ENCODE measurements at regions not wholly inside any gene's neighbourhood (a gene's known extent, or its start where the extent isn't known, plus 50 kb on each side); places are given as distances from the start of the nearest gene placed in this dataset.

- Histone ChIP-seq H3K36me3 (replicated peaks; ENCODE audit: insufficient read depth, low read length) (no peaks in the 10 kb centered on the region), H3K27ac (ENCODE audit: low read length) (no peak overlapping the region), H3K4me3 (ENCODE audit: low read length) (no peak overlapping the region), H3K79me2 (ENCODE audit: low read length) (no peaks in the 10 kb centered on the region), H3K27me3 (replicated peaks; ENCODE audit: insufficient read depth, low read length) (no peaks in the 10 kb centered on the region), H3K9me3 (replicated peaks; ENCODE audit: insufficient read depth, low read length) (no peaks in the 10 kb centered on the region), H3K9ac (ENCODE audit: low read length) (no peak overlapping the region), H4K20me1 (ENCODE audit: insufficient read depth, low read length) (no peaks in the 10 kb centered on the region), H2AFZ (ENCODE audit: low read length) (no peak overlapping the region), H3F3A (ENCODE audit: insufficient read depth, low read length) (no peaks in the 10 kb centered on the region), H3K4me1 (ENCODE audit: low read length) (no peaks in the 10 kb centered on the region), H3K4me2 (ENCODE audit: low read depth, low read length) (no peak overlapping the region), H3K9me2 (replicated peaks; ENCODE audit: insufficient read depth, low read length) (no peaks in the 10 kb centered on the region)
- no peak for DNase-seq
- TF ChIP-seq CTCF (IDR thresholded peaks at IDR 0.05; ENCODE audit: low read length), result no peak
- TF ChIP-seq EZH2 (optimal IDR thresholded peaks at IDR 0.05; ENCODE audit: low read depth, low read length), result no peak
- TF ChIP-seq EZH2phosphoT487 (IDR thresholded peaks at IDR 0.05; ENCODE audit: low read length), result no peak
Measured at GRCh38 chr10:55747244-55747643, 613.8 kb downstream of the ZWINT start.

GRCh38 chr10:55746002-55746401 lies 615.1 kb downstream of the ZWINT start:
- DNase-seq, result no peak
- H3K27me3 ChIP-seq (replicated peaks; ENCODE audit: insufficient read depth, low read length), result no peaks in the 10 kb centered on the region
- H3K9me2 ChIP-seq (replicated peaks; ENCODE audit: insufficient read depth, low read length), result no peaks in the 10 kb centered on the region
- no peaks in the 10 kb centered on the region; the same call in 1 of the 2 replicates for H3K4me1 ChIP-seq (ENCODE audit: low read length)
- H3K4me2 ChIP-seq (ENCODE audit: low read depth, low read length), result no peak overlapping the region
- H3K79me2 ChIP-seq (ENCODE audit: low read length), result no peaks in the 10 kb centered on the region
- no peaks in the 10 kb centered on the region for H3F3A ChIP-seq (ENCODE audit: insufficient read depth, low read length)
- H3K9me3 ChIP-seq (replicated peaks; ENCODE audit: insufficient read depth, low read length), result no peaks in the 10 kb centered on the region
- H2AFZ ChIP-seq (ENCODE audit: low read length), result no peak overlapping the region
- H3K9ac ChIP-seq (ENCODE audit: low read length), result no peak overlapping the region
- no peak overlapping the region for H3K4me3 ChIP-seq (ENCODE audit: low read length)
- no peak overlapping the region for H3K27ac ChIP-seq (ENCODE audit: low read length)
- no peaks in the 10 kb centered on the region for H4K20me1 ChIP-seq (ENCODE audit: insufficient read depth, low read length)
- H3K36me3 ChIP-seq (replicated peaks; ENCODE audit: insufficient read depth, low read length), result no peaks in the 10 kb centered on the region
- TF ChIP-seq CTCF (IDR thresholded peaks at IDR 0.05; ENCODE audit: low read length) (no peak), EZH2 (optimal IDR thresholded peaks at IDR 0.05; ENCODE audit: low read depth, low read length) (no peak), EZH2phosphoT487 (IDR thresholded peaks at IDR 0.05; ENCODE audit: low read length) (no peak)

GRCh38 chr10:55742487-55742886 lies 618.6 kb downstream of the ZWINT start:
- no peaks in the 10 kb centered on the region for H3K79me2 ChIP-seq (ENCODE audit: low read length)
- no peaks in the 10 kb centered on the region for H3K27me3 ChIP-seq (replicated peaks; ENCODE audit: insufficient read depth, low read length)
- TF ChIP-seq EZH2phosphoT487 (IDR thresholded peaks at IDR 0.05; ENCODE audit: low read length) (no peak), EZH2 (optimal IDR thresholded peaks at IDR 0.05; ENCODE audit: low read depth, low read length) (no peak), CTCF (IDR thresholded peaks at IDR 0.05; ENCODE audit: low read length) (no peak)
- H3K4me1 ChIP-seq (ENCODE audit: low read length), result no peaks in the 10 kb centered on the region; the same call in 1 of the 2 replicates
- H2AFZ ChIP-seq (ENCODE audit: low read length), result no peak overlapping the region
- H3K9me3 ChIP-seq (replicated peaks; ENCODE audit: insufficient read depth, low read length), result no peaks in the 10 kb centered on the region
- no peaks in the 10 kb centered on the region for H3K36me3 ChIP-seq (replicated peaks; ENCODE audit: insufficient read depth, low read length)
- no peak for DNase-seq
- no peak overlapping the region for H3K27ac ChIP-seq (ENCODE audit: low read length)
- no peaks in the 10 kb centered on the region for H3F3A ChIP-seq (ENCODE audit: insufficient read depth, low read length)
- H3K9ac ChIP-seq (ENCODE audit: low read length), result no peak overlapping the region
- no peak overlapping the region for H3K4me2 ChIP-seq (ENCODE audit: low read depth, low read length)
- no peak overlapping the region for H3K4me3 ChIP-seq (ENCODE audit: low read length)
- H4K20me1 ChIP-seq (ENCODE audit: insufficient read depth, low read length), result no peaks in the 10 kb centered on the region
- no peaks in the 10 kb centered on the region for H3K9me2 ChIP-seq (replicated peaks; ENCODE audit: insufficient read depth, low read length)
